Stimulated activated CD4-positive, alpha-beta T cell treated with anti-CD3 and anti-CD28 coated beads, Interleukin-15, amount 100 ng/mL, for 24 hours (primary cell): ENCODE measurements at regions not wholly inside any gene's neighbourhood (a gene's known extent, or its start where the extent isn't known, plus 50 kb on each side); places are given as distances from the start of the nearest gene placed in this dataset.
A peak's percentile ranks its signal among the peaks of the same experiment; 100 is the strongest.

Experiments
- DNase-seq: peaks from one replicate; pipeline ENCODE4 v3.0.0-alpha.2; 2020

DNA sequence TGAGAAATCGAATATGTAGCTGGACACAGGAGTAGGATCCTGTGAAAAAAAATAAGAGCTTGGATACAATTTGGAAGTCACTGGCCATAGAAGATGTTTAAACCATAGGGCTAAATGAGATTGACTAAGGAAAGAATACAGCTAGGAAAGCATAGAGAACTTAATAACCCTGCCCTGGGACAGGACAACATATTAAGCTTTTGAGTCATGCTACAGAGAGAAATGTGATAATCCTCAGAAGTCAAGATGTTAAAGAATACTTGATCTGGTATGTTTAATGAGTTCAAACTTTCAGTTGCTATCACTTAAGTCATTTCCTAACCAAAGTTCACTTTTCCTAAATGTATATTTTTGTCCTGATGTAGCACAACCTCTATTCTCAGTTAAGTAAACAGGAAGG lies 154.6 kb upstream of the TSHZ2 start:
- DNase-seq, result no peak

DNA sequence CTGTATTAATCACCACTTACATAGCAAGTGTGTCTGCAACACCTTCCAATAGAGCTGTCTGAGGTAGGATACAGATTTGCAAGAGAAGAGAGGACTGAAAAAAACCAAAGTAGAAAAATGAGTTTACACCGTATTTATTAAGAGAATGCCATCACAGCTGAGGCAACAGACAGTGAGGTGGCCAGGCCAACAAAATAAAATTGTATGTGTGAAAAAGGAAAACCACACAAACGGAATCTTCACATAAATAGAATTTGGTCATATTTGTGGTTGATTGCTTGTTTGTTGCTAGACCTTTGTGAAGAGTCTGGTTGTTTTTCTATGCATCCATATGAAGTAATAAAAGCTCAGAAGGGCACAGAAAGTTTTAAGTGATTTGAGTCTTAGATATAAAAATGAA lies 157.8 kb upstream of the TSHZ2 start:
- DNase-seq, result no peak

DNA sequence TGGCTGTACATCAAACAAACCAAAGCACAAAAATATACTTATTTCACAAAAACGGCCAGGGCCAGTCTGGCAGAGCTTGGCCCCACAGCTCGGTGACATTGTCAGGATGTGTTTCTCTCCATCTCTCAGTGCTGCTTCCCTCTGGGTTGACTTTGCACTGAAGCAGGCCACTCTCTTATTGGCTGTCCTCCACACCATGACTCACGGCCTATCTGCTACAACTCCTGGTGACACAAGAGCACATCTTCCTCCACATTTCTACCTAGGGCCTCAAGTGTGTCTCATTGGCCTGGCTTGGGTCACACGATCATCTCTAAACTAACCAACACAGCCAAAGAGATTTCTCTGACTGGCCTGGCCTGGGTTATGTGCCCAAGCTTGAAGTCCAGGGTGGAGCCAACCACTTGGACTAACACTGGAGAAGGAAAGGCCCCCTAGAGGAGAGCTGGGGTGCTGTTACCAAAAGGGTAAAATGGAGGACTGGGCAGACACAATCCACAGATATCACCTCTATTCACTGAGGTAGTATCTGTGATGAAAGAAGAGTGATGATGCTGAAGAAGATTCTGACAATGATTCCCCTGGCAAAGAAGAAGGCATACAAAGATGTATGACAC lies 159.8 kb upstream of the TSHZ2 start:
- peak; percentile 6 for DNase-seq

DNA sequence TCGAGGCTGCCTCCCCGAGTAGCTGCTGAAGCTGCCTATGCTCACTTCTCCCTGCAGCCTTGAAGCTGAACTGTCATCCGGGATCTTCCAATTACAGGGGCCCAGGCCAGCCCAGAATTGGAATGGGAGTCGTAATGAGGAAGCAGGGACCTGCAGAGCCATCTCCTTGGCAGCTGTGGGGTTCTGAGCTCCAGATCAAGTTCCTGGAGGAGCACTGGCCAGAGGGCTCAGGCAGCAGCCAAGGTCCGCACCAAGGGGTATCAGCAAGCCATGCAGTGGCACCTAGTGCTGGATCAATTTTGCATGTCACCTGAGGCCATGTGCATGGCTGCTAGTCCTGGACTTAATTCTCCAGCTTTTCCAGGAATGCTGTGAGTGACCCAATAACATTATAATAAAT lies 163.2 kb upstream of the TSHZ2 start:
- DNase-seq, result no peak

DNA sequence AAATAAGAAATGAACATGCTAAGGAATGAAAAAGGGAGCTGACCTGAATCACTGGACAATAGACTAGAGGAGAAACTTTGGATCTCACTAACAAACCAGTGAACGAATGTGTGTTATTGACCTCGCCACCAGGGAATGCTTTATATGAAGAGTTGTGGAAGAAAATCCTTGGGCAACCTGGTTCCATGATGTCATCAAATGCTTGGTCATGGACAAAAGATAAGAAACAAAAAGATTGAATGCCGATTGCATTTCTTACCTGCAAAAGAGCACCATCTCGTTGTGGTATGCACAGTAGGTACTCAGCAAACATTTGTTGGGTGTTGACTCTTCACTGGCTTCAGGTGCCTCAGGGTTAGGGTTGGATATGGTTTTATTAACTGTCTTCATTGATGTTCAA lies 165.2 kb upstream of the TSHZ2 start:
- DNase-seq, result no peak

DNA sequence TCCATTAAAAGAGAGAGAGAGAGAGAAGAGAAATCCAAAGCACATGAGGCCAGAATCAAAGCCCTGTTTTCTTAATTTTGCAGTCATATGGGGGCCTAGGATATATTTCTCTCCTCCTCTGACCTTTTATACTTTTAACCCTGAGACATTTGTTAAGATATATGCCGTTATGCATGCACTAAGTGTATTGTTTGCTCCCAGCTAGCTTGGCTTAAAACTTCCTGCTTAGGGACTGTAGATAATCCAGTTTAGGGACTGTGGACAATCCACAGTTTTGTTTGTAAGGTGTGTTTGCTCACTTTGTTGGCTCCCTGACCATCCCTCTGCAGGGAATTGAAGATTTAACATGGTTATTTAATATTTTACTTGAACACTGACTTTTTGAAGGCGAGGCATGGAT lies 166.3 kb upstream of the TSHZ2 start:
- DNase-seq, result no peak

DNA sequence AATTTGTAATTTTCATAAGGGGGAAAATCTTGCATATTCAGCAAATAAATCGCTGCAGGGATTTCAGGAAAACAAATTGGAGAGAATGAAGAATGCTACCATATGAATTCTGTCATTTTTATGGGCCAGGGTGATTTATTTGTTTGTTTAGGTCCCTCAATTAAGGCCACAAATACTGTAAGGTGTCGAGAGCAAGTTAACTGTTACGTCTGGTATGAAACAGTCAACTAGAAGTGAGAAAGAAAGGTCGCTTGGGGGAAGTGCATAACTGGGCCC lies 166.9 kb upstream of the TSHZ2 start:
- DNase-seq, result no peak

DNA sequence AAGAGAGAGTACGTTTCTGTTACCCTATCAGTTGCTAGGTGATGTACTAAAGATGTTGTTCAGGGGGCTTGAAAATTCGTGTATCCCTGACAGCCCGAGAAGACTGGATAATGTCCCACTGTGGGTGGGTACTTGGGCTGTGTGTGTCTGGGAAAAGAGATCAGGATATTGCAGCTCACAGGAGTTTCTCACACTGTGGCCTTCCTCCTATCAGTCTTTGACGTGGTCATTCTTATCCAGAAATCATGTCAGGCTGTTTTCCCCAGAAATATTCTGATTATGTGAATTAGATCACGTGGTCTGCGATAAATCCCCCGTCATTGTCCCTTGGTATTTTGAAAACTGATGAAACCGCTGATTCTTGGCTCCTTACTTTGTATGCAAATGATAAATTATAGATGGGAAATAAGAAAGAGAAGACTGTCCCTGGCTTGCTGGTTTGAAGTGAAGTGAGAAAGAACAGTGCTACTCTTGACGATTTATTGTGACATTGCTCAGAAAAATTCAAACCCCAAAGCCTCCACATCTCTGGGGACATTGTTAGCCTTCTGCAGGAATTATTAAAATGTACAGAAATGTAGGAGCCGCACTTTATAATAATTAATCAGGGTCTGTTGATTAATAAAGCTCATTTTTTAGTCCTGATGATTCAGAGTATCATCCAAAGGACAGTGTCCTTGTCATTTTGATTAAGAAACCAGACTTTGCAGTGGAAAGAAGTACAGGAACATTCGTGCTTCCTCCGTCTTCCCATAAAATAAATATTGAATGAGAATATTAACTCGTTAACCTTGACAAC lies 167.5 kb upstream of the TSHZ2 start:
- no peak for DNase-seq

DNA sequence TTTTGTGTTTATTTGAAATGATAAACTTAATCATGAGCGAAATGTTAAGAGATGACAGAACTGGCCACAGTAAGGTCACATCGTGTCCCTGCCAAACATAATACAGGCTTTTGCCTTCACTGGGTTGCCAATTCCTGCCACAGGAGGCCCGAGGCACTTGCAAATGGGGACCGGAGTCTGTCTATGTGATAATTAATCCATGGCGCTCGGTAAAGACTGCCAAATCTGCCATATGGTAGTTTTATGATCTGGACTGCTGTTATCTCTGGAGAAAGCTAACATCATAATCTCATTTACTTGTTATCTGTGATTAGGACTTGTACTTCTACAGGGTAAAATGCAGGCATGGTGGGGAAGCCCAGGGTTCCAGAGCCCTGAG lies 170.5 kb upstream of the TSHZ2 start:
- DNase-seq, result no peak

DNA sequence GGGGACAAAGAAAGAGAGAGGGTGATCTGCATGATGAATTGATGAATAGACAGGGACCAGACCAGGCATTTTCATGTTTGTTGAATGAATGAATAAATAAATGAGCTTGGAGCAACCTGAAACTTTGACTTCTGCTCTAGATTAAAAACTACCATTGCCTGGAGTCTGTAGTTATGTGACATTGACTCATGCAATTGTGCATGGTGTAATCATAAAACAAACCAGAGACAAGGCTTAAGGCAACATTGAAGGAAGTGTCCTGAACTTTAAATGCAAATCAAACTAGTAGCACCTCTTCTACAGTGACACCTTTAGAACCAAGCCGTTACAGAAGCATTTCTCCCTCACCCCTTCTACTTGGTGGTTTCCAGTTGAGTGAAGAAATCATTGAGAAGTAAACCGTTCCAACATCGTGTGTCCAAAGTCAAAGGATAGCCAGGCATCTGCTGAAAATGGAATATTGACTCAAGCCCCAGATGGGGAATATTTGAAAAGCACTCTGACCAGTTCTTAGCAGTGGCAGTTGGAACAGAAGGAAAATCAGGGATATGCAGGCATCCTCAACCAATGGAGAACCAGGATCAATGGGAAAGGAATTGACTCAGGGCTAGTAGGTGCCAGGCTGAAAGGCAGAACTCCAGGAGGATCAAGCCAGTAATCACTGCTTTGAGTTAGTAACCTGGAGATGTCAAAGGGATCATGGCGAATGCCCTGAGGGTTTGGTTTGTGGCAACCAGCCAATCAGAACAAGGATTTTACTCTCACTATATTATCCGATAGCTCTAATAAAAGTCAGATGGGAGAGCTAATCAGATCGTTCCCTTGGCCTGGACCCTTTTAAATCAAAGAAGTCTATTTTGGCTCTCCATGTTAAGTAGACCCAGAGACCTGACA lies 171.2 kb upstream of the TSHZ2 start:
- no peak for DNase-seq

DNA sequence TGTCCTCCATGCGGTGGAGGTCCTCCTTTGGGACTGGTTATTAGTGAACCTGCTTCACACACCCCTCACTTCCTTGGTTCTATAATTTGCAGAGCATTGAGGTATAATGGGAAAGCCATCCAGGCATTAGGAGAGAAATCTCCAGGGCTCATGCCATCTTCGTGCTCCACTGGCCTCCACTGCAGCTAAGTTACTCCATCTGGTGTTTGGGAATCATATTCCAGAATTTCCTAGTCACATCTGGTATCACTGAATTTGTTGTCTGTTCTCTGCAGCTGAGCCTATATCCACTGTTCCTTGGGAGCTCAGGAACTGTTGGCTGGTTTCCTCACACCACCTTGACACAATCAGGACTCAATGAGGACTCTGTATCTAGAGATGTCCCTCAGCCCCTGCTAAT lies 173.0 kb upstream of the TSHZ2 start:
- DNase-seq, result no peak

DNA sequence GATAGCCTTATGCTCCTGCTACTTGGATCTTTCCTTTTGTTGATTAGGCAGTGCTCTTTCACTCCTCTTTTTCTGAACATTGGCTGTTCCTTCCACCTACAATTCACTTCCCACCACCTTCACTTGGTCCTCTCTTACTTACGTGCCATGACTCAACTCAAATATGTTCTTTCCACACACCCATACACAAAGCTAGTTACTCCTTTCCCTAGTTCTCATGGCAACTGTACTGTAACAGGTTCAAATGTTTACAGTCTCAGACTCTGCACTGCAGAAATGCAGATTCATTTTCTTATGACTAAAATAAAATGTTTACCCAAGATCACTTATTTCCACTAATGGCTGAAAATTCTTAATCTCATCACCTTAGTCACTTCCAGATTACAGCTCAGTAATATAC lies 174.0 kb upstream of the TSHZ2 start:
- no peak for DNase-seq

DNA sequence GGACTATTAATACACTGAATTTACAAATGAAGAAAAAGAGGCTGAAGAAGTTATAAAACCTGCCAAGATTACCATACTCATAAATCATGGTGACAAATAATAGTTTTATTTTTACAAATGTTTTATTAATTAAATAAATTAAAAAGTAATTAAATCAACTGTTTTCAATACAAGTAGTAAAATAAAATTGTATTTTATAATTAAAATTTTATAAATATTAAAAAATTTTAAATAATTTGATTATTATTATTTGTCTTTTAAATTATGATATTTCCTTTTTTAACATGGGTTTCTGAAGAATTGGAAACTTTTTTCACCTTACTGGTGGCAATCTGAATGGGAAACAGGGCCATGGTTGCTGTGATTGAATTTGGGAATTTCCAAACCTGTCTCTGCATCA lies 177.3 kb upstream of the TSHZ2 start:
- DNase-seq, result no peak

DNA sequence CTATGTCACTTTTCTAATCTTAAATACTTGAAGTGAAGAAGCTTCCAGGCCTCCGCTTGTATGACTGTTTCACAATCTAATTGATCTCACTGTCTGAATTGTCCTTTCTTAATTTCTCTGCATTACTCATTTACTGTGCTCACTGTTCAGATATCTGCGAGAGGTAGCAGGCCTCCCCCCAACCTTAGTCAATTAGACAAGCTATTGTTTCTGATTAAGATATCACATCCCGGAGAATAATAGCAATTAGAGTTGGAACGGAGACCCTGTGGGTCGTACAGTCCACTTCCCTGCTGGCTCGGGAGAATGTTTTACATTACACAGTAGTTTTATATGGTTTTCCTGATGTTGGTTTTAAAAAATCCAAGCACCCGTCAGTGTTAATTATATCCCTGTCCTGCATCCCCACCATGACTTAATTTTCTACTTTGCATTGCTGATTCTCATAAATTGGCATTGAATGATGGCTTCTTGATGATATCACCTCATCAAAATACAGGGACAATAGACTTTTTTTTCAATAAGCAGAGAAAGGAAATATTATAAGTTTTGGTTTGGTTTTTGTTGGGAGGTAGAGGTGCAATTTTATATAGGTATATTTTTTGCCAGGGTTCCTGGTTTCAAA lies 178.7 kb upstream of the TSHZ2 start:
- DNase-seq, result no peak

DNA sequence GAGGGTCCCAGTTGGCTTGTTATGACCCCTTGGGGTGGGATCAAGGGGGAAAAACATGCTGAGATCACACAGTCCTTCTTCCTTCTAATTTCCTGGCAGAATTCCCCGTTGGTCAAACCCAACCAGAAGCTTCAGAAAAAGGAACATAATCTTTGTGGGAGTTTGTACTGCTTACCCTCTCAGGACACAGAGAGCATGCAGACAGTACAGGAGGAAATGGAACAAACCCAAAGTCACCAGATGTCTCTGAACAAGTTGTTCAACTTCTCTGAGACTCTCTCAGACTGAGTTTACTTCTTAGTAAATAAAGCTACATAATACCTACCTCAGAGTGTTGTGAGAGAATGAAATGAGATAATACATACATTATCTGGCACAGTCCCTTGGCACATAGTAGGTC lies 181.1 kb upstream of the TSHZ2 start:
- DNase-seq, result no peak

DNA sequence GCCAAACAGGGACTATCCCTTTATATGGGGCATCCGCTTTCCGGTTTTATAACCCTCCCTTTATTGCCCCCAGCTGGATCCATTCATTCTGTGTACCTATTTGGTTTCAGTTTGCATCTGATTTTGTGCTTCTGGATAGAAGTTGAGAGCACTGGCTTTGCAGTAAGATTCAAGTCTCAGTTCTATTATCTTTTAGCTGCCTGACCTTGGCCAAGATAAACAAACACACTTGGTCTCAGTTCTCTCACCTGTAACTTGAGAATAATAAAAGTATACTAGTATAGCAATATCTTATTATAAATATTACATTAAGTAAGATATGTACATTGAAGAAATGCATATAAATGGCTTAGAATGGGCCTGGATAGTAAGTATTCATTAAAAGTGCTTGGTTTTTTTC lies 182.4 kb upstream of the TSHZ2 start:
- no peak for DNase-seq

DNA sequence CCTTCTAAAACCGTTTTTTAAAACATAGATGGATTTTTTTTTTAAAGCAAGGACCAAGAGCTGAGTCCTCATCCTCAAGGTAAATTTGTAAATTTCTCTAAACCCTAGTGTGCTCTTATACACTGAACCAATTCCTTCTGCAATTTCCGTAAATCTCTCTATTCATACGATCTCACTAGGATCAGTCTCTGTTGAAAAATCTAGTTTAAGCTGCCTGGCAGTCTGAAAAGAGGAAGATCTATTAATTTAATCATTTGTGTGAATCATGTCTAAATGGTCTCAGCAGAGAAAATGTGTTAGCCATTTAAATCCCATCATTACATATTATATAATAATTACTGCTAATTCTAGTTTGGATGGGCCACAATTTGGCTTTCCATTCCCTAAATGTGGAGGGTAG lies 184.2 kb upstream of the TSHZ2 start:
- no peak for DNase-seq

DNA sequence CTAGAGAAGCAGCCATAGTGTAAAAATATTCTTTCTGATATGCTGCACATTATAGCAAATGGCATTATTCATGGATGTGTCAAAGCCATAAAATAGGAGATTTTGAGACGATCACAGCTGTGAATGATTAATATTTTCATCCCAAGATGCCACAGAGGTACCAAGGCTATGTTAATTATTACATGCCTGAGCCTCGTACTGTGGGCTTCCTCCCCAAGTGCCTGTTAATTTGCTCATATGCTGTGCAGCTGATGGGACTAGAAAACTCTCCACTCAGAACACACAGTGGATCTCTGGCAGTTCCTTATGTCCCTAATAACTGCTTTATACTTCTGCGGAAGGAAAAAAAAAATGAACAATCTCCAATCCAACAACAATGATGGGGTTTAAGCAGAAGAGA lies 184.9 kb upstream of the TSHZ2 start:
- no peak for DNase-seq

DNA sequence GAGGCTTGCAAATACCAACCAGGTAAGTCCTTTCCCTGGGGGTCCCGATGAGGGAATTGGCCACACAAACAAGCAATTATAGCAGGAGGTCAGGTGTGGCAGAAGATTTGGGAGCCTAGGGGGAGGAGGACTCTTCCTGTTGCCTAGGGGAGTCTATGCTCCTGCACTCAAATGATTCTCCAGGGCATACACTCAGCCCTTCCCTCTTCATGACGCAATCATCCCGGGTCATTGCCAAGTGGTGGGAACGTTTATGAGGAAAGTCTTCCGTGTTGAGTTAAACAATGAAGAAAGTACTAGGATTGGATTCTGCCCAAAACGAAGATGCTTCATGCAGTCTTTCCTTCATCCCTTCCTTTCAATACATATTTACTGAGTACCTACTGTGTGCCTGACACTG lies 186.5 kb upstream of the TSHZ2 start:
- DNase-seq, result no peak

DNA sequence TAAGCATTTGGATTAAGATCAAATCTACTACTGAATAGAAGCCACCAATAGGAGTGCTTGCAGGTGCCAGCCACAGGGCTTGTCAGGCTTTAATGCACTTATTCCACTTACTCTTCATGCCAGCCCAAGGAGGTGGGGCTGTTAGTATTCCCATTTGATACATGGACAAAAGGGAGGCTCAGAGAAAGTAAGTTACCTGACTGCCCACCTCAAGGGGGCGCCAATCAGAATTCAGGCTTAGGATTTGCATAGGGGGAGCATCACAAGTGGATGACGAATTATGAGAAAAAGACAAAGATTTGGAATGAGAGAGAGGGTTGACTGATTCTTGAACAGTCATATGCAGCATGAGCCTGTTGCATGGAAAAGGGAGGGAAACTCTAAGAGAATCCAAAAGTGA lies 188.4 kb upstream of the TSHZ2 start:
- peak; percentile 57 for DNase-seq

DNA sequence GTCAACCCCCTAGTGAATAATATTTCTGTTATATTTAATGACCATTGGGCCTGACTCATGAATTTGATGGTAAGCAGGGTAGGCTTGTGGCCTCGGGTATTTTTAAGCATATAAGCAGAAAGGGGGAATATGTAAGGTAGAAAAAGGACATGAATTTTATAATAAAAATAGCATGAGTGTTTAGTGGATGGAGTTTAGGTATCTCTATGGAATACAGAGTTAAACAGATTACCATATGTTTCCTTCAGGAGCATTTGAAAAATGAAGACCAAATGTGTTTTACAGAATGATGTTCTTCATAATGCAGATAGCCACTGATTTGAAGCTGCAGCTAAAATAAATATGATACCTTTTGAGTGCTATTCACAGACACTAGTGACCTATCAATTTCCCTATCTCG lies 191.7 kb upstream of the TSHZ2 start:
- no peak for DNase-seq

DNA sequence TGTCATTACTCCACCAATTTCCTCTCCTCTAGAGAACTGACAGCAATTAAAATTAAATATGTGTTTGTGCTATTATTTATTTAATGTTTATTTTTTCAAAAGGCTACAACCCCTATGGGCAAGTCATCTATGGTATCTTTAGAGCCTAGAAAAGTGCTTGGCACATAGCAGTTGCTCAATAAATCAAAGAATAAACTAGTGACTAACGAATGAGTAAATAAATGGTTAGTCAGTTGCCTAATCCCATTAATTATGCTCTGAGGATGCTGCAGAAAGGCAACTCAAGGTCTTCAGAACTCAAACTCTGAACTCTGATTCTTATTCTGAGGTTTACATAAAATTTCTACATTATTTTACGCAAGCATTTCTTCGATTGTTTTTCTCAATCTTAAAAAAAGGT lies 193.0 kb upstream of the TSHZ2 start:
- DNase-seq, result no peak

DNA sequence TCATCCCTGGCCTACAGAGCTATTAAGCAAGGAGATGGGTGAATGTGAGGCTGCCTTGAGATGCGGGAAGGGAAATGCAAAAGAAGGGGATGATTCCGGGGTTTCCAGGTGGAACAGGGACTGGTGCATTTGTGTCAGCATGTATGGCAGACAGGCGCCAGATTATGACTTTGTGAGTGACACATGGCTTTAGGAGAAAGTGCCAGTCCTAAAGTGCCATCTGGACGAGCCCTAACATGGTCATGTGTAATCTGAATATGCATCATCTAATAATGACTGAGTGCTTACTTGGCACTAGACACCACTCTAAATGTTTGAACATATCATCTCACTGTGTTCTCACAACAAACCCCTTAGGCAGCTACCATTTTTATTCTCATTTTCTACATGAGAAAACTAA lies 195.0 kb upstream of the TSHZ2 start:
- DNase-seq, result no peak

DNA sequence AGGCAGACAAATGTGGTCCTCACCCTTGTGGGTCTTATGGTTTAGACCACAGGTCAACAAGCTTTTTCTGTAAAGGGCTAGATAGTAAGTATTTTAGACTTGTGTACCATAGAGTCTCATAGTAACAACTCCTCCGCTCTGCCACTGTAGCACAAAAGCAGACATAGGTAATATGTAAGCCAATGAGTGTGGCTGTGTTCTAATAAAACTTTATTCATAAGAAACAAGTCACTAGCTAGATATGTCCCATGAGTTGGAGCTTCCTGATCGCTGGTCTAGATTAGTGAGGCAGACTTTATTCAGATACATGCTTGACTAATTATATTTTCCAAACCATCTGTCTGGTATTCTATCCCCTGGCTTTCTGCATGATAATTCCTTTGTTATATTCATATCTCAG lies 196.4 kb upstream of the TSHZ2 start:
- no peak for DNase-seq
